HL-60 (cell line): ENCODE measurements at regions not wholly inside any gene's neighbourhood (a gene's known extent, or its start where the extent isn't known, plus 50 kb on each side); places are given as distances from the start of the nearest gene placed in this dataset.

Experiments
- CTCF ChIP-seq: IDR thresholded peaks from one replicate; pipeline ENCODE4 v1.5.1; 2011; ENCODE audit warnings: low read length, control low read depth, inconsistent platforms; ENCODE audit not compliant: insufficient read depth
- POLR2AphosphoS5 ChIP-seq: IDR thresholded peaks from 2 replicates; pipeline ENCODE4 v1.6.1; 2012; ENCODE audit warnings: low read depth
- REST ChIP-seq: IDR thresholded peaks from 2 replicates; pipeline ENCODE4 v1.6.1; 2012; ENCODE audit warnings: low read depth; ENCODE audit not compliant: insufficient replicate concordance
- SPI1 ChIP-seq: IDR thresholded peaks from 2 replicates; pipeline ENCODE4 v1.6.1; 2012; ENCODE audit warnings: low read depth, mild to moderate bottlenecking, borderline replicate concordance

- TF ChIP-seq CTCF, result no peak
- no peak for TF ChIP-seq REST
- TF ChIP-seq POLR2AphosphoS5, result no peak
- no peak for TF ChIP-seq SPI1
Observed at GRCh38 chr10:88186335-88186734, 322.9 kb downstream of the PTEN start.
